ENCODE measurements at regions not wholly inside any gene's neighbourhood (a gene's known extent, or its start where the extent isn't known, plus 50 kb on each side); places are given as distances from the start of the nearest gene placed in this dataset.
A peak's percentile ranks its signal among the peaks of the same experiment; 100 is the strongest.

DNA sequence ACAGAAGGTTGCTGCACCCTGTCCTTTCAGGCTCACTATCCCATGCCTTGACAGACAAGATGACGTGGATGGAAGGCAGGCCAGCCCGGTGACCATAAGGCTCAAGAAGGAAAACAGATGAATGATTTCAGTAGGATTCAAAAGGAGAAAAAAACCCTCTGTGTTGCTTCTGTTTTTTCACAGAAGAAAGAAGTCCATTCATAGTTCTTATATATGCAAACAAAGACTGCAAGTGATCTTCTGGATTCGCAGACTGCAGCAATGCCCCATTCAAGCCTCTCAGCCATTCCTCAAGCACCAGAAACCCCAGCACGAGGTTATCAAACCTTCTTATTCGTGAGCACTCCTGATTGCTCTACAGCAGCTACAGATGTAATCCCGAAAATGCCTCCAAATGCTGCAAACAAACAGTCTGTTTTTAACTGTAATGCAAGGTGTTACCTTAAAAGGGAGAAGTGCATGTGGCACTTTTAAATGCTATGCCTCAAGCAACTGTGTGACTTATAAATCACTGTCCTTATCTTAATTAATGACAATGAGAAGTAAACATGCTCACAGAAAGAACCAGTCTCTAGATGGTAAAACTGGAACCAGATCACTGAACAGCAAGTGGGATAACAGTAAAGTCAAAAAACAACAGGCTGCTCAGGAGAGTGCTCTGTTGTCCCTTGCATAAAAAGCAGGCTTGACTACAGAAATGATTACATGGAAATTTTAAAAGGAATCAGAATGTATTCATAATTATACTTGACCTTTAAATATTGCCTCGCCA, 173.9 kb downstream of the HHIPL2 start:
- Histone ChIP-seq H3K79me1 (ENCODE audit: insufficient read depth, low read depth, low read length, poor library complexity, severe bottlenecking) (no peaks in the 10 kb centered on the region), H2BK120ac (ENCODE audit: low read depth, low read length, poor library complexity, severe bottlenecking) (no peak overlapping the region), H4K20me1 (ENCODE audit: control insufficient read depth, insufficient read depth, insufficient read length) (no peaks in the 10 kb centered on the region), H3T11ph (ENCODE audit: low read length) (no peak overlapping the region), H3K27me3 (ENCODE audit: insufficient read depth, low read length) (no peaks in the 10 kb centered on the region), H2BK5ac (ENCODE audit: insufficient read length, low read length) (no peak overlapping the region), H3K56ac (ENCODE audit: insufficient read length, low read depth, low read length) (no peak overlapping the region), H3K14ac (ENCODE audit: insufficient read depth, low read length) (0 out of 2 replicates have a peak overlapping the region, but pooled peaks have one; percentile 37), H3K79me2 (ENCODE audit: insufficient read depth, low read length) (no peaks in the 10 kb centered on the region), H3K4ac (ENCODE audit: low read depth, low read length) (no peak overlapping the region), H2AK5ac (ENCODE audit: insufficient read length, low read length) (no peak overlapping the region), H4K5ac (ENCODE audit: insufficient read length, low read depth, low read length) (no peak overlapping the region), H4K91ac (ENCODE audit: insufficient read length, low read depth, low read length) (no peak overlapping the region), H3K4me1 (ENCODE audit: insufficient read depth, low read length) (no peaks in the 10 kb centered on the region), H4K8ac (replicated peaks; ENCODE audit: insufficient read length, low read depth, low read length) (no peak overlapping the region), H3K23ac (ENCODE audit: insufficient read length, low read depth, low read length) (no peak overlapping the region), H3K18ac (ENCODE audit: insufficient read length, low read depth, low read length) (no peak overlapping the region), H2BK20ac (ENCODE audit: low read depth, low read length, poor library complexity, severe bottlenecking) (no peak overlapping the region), H2BK15ac (ENCODE audit: low read depth, low read length) (no peak overlapping the region), H3K27ac (ENCODE audit: insufficient read length, low read depth, low read length) (no peak overlapping the region), H3K4me2 (ENCODE audit: insufficient read depth, insufficient read length, low read length) (no peak overlapping the region), H2AFZ (ENCODE audit: low read length) (no peak overlapping the region), H3K9me3 (ENCODE audit: control insufficient read depth, low read depth, low read length) (no peaks in the 10 kb centered on the region), H3K23me2 (ENCODE audit: insufficient read length, low read depth, low read length, poor library complexity, severe bottlenecking) (no peaks in the 10 kb centered on the region), H2BK12ac (ENCODE audit: insufficient read length, low read depth, low read length) (no peak overlapping the region), H3K9ac (ENCODE audit: extremely low read depth, insufficient read length, low read length) (no peak overlapping the region)
- DNase-seq, result no peak
- H3K9me3 Mint-ChIP-seq, result no peaks in the 10 kb centered on the region
- H3K4me1 Mint-ChIP-seq, result peaks cover 11% of the 10 kb centered on the region in 2 experiments; a peak in 3 of 4 replicates
- H3K27ac Mint-ChIP-seq, result no peak overlapping the region
- WGBS (ENCODE audit: extremely low coverage, insufficient read length, low lambda C conversion rate), result no CpG with 5 or more reads among the region's 7 CpGs
- no peaks in the 10 kb centered on the region for H3K36me3 Mint-ChIP-seq (ENCODE audit: insufficient read depth in 1 of 3, low read depth in 3 of 3)
- no peak overlapping the region for H3K4me3 Mint-ChIP-seq
- TF ChIP-seq, protein P1, sequence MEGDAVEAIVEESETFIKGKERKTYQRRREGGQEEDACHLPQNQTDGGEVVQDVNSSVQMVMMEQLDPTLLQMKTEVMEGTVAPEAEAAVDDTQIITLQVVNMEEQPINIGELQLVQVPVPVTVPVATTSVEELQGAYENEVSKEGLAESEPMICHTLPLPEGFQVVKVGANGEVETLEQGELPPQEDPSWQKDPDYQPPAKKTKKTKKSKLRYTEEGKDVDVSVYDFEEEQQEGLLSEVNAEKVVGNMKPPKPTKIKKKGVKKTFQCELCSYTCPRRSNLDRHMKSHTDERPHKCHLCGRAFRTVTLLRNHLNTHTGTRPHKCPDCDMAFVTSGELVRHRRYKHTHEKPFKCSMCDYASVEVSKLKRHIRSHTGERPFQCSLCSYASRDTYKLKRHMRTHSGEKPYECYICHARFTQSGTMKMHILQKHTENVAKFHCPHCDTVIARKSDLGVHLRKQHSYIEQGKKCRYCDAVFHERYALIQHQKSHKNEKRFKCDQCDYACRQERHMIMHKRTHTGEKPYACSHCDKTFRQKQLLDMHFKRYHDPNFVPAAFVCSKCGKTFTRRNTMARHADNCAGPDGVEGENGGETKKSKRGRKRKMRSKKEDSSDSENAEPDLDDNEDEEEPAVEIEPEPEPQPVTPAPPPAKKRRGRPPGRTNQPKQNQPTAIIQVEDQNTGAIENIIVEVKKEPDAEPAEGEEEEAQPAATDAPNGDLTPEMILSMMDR (conservative IDR thresholded peaks at IDR 0.05), result no peak
- no peaks in the 10 kb centered on the region; the same call in 1 of the 2 replicates for H3K27me3 Mint-ChIP-seq (ENCODE audit: low read depth)
